ENCODE measurements at regions not wholly inside any gene's neighbourhood (a gene's known extent, or its start where the extent isn't known, plus 50 kb on each side); places are given as distances from the start of the nearest gene placed in this dataset.

- no CpG with 5 or more reads among the region's 6 CpGs for WGBS, 2 experiments (ENCODE audit: extremely low coverage in 2 of 2, insufficient read length in 1 of 2)
- H2AK5ac ChIP-seq (ENCODE audit: low read depth, low read length), result no peak overlapping the region
- H3K56ac ChIP-seq (ENCODE audit: extremely low read depth, insufficient read depth, low read length), result no peak overlapping the region
- CTCF ChIA-PET, result interaction anchor here (1.0 kb wide), 1 partner anchor 75 kb away, joined by 3 read pairs; no protein-coding TSS in a partner anchor
- H3K4me2 ChIP-seq (ENCODE audit: low read depth, low read length), result no peak overlapping the region
- no peak overlapping the region for H3K27ac ChIP-seq (ENCODE audit: insufficient read depth, low read length)
- BruUV-seq (replicated peaks), result no TSS peak
- H4K20me1 ChIP-seq (ENCODE audit: insufficient read depth, low read length), result no peaks in the 10 kb centered on the region
- H4K5ac ChIP-seq (ENCODE audit: low read depth, low read length), result no peak overlapping the region
- DNase-seq, result no peak
- no peak overlapping the region for H4K8ac ChIP-seq (ENCODE audit: low read depth in 2 of 2, low read length in 2 of 2)
- no peak overlapping the region for H2BK5ac ChIP-seq (ENCODE audit: low read depth, low read length, poor library complexity, severe bottlenecking)
- H2BK120ac ChIP-seq (ENCODE audit: low read depth, low read length), result no peak overlapping the region
- no peaks in the 10 kb centered on the region for H3K79me1 ChIP-seq (ENCODE audit: low read depth in 1 of 2, low read length in 2 of 2)
- no peak overlapping the region for H3K14ac ChIP-seq (replicated peaks; ENCODE audit: low read depth, low read length)
- TF ChIP-seq BHLHE40 (IDR thresholded peaks at IDR 0.05; ENCODE audit: low read depth, low read length) (no peak), POLR2A (IDR thresholded peaks at IDR 0.05; ENCODE audit: low read depth, low read length) (no peak), CTCF (conservative IDR thresholded peaks at IDR 0.05; ENCODE audit: low read depth, low read length) (no peak), SMC3 (IDR thresholded peaks at IDR 0.05; ENCODE audit: low read depth, low read length) (no peak), CHD1 (IDR thresholded peaks at IDR 0.05; ENCODE audit: low read depth, low read length) (no peak), RAD21 (IDR thresholded peaks at IDR 0.05; ENCODE audit: low read length) (no peak), CEBPB (IDR thresholded peaks at IDR 0.05; ENCODE audit: low read depth, low read length) (no peak), MXI1 (IDR thresholded peaks at IDR 0.05; ENCODE audit: borderline replicate concordance, low read depth, low read length) (no peak), FOS (IDR thresholded peaks at IDR 0.05; ENCODE audit: low read depth, low read length) (no peak), RFX5 (IDR thresholded peaks at IDR 0.05; ENCODE audit: low read depth, low read length) (no peak), NFE2L2 (IDR thresholded peaks at IDR 0.05; ENCODE audit: low read depth, low read length) (no peak), MAFK (IDR thresholded peaks at IDR 0.05; ENCODE audit: low read depth, low read length) (no peak), ELK1 (IDR thresholded peaks at IDR 0.05; ENCODE audit: borderline replicate concordance, low read depth, low read length) (no peak), MAZ (IDR thresholded peaks at IDR 0.05; ENCODE audit: borderline replicate concordance, low read depth, low read length) (no peak), RCOR1 (IDR thresholded peaks at IDR 0.05; ENCODE audit: insufficient replicate concordance, low read length) (no peak), USF2 (IDR thresholded peaks at IDR 0.05; ENCODE audit: low read depth, low read length) (no peak)
- H3K4ac ChIP-seq (ENCODE audit: low read depth, low read length), result no peak overlapping the region
- no peak overlapping the region for H3K4me3 ChIP-seq (ENCODE audit: insufficient read depth, low read depth, low read length)
- no peak overlapping the region for H2AK9ac ChIP-seq (replicated peaks; ENCODE audit: low read depth, low read length, poor library complexity)
- ATAC-seq (ENCODE audit: low read depth), result no peak
- H3K18ac ChIP-seq (ENCODE audit: low read depth, low read length), result no peak overlapping the region
- POLR2A ChIA-PET (ENCODE audit: unreplicated experiment), result interaction anchor here (0.6 kb wide), 1 partner anchor 23 kb away, joined by 3 read pairs; no protein-coding TSS in a partner anchor
- H2BK15ac ChIP-seq (ENCODE audit: low read depth, low read length), result no peak overlapping the region
- in situ Hi-C loops (cut with MboI; ENCODE audit: low sequenced_read_pairs) (no loop called here), intact Hi-C loops (cut with micrococcal nuclease) (no loop called here), dilution Hi-C loops (cut with HindIII; ENCODE audit: low sequenced_read_pairs, unreplicated experiment) (no loop called here)
- H3K9ac ChIP-seq (ENCODE audit: low read depth, low read length), result no peak overlapping the region
- no peaks in the 10 kb centered on the region for H3K36me3 ChIP-seq (ENCODE audit: control insufficient read depth, insufficient read depth, low read length)
- H2BK20ac ChIP-seq (ENCODE audit: low read depth, low read length), result no peak overlapping the region
- no peaks in the 10 kb centered on the region for H3K27me3 ChIP-seq (ENCODE audit: control insufficient read depth, insufficient read depth, low read length)
- no peak overlapping the region for H3K23ac ChIP-seq (ENCODE audit: low read depth, low read length)
- no peaks in the 10 kb centered on the region for H3K4me1 ChIP-seq (ENCODE audit: control insufficient read depth, insufficient read depth, low read length)
- no peak overlapping the region for H2AFZ ChIP-seq (replicated peaks; ENCODE audit: low read length, poor library complexity)
- no peak overlapping the region for H4K91ac ChIP-seq (ENCODE audit: insufficient read depth, low read depth, low read length)
- no peaks in the 10 kb centered on the region; the same call in 1 of the 2 replicates for H3K9me3 ChIP-seq (ENCODE audit: control insufficient read depth, insufficient read depth, low read length)
- no peaks in the 10 kb centered on the region for H3K9me1 ChIP-seq (ENCODE audit: insufficient read depth, low read length)
Measured at GRCh38 chr7:94161476-94161875, 157.3 kb upstream of the BET1 start.

Measured in IMR-90 (cell line).